Stimulated activated CD4-positive, alpha-beta T cell treated with anti-CD3 and anti-CD28 coated beads, Interleukin-15, amount 100 ng/mL, for 48 hours (primary cell): ENCODE measurements at regions not wholly inside any gene's neighbourhood (a gene's known extent, or its start where the extent isn't known, plus 50 kb on each side); places are given as distances from the start of the nearest gene placed in this dataset.

Experiments used
- DNase-seq, 2 donors: peaks; one replicate each; pipeline ENCODE4 v3.0.0-alpha.2; 2020; ENCODE audit warnings: low read depth in 2 of 2

DNA sequence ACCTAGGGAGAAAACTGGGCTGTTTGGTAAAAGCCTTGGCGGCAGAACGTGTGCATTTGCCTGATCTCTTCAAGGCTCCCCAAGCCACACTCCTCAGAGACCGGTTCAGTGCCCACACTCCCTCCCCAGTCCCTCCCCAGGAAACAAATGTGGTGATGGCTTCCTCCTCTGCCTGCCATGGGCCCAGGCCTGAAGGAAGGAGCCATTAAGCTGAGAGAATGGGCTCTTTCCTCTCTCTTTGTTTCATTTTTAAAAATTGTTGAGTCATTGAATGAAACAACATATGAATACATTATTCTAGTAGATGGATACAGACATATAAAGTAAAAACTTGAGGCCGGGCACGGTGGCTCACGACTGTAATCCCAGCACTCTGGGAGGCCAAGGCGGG, 50.6 kb upstream of the YWHAQ start:
- no peak for DNase-seq

DNA sequence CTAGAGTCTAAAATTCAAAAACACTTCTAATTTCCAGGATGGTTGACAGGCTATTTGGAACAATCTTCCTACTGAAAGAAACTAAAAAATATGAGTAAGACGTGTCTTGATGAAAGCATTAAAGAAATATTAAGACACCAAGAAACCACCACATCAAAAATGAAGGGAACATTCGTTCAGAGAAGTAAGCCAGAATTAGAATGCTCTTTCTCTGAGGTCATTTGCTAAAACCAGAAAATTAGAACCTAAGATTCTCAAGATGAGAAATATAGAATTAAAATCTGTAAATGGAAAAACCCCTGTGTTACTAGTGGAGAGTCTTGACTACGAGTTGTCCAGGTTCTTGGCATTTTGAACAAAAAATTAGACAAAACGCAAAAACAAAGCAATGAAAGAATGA, 54.8 kb upstream of the YWHAQ start:
- DNase-seq: no peak

DNA sequence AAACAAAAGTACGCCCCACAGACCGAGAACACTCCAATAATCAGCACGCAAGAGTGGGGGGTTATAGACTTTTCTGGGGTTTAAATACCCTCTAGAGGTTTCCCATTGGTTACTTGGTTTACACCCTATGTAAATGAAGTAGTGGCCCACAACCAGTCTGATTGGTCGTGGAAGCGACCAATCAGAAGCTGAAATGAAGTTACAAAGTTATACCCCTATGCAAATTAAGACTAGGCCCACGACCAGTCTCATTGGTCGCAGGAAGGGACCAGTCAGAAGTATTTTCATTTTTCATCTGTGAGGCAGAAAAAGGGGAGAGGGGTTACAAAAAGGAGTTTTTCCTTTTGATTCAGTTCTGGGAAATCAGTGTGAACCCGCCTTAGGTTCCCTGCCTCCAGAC, 55.3 kb upstream of the YWHAQ start:
- DNase-seq: no peak

DNA sequence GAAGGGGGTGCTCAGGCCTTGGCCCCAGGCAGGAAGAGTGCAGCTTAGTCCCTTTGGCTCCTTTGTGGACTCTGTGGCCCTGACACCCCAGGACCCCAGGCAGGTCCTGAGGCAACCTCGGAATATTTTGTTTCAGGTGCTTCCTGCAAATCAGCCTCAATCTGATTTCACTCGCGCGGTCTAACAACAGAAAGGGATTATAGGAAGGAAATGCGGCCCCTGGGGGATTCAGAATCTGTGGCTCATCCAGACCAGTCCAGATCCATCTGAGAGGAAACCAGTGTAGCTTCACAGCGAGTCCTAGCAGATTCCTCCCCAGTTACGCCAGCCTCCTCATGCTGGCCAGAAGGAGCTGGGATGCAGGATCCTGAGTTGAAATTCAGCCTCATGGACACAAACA, 59.5 kb upstream of the YWHAQ start:
- DNase-seq: no peak

DNA sequence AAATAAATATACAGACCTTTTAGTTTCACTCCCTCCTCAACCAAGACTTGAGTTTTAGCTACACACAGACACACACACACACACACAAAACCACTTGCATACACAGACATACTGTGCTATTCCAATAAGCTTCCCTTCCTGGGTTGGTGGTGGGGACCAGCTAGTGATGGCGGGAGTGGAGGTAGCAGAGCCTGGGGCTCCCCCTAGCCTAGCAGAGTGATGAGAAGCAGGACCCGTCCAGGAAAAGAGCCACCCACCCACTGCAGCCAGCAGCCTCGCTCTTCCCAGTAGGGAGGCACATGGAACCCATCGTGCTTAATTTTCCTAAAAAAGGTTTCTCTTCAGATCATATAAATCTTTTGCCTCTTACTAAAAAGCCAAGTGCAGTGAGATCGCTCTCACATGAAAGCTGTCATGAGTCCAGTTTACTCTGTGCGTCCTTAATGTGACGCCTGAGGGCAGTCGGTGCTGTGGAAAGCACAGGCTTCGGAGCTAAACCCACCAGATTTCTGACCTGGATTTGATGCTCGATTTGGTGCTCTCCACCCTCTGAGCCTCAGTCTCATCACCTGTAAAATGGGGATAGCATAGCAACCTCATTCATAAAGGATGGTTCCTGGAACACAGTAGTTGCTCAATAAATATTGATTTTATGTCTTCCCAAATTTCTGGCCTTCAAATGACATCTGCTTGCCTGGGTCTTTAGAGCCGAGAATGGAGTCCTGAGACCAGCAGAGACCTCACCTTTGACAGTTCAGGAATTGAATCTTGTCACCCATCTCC, 60.1 kb upstream of the YWHAQ start:
- no peak for DNase-seq

DNA sequence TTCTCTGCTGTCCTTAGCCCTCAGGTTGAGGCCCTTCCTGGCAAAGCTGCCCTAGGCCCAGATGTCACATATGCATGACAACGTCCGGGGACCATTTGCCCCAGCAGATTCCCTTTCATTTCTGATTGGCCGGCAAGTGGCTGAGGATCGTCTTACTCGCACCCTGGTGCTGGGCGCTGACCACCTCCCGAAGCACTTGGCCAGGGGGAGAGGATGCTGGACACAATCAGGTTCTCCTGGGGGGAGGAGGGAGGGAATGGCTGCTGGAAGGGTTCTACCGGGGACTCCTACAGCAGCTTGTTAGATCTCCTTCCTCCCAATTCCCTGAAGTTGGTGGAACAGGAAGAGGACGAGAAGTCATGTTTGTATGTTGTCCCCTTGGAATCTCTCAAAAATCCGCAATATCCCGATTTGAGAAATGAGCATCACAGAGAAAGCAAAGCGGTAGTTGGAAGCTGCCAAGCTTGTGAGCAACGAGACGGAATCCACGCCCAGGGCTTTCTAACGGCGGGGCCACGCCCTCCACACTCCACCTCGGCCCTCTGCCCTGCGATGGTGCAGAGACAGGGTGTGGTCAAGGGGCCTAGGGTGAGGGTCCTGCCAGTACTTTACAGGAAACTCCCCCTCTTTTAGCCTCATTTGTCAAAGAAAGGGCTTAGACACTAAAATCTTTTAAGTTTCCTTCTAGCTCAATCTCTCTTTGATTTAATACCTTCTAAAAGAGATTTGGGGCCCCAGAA, 61.8 kb upstream of the YWHAQ start:
- DNase-seq: no peak

DNA sequence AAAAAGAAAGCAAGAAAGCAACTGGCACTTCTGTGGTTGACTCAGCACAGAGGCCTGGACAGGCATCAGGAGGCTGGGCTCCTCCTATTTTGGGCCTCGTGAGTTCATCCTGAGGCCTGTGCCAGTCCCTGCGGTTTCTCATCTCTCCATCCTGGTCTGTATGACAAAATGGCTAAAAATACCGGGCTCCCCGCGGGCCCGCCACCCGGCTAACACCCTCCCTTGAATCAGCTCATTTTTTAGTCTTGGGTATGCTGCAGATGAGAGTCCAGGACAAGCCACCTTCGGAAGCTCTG, 62.3 kb upstream of the YWHAQ start:
- DNase-seq: no peak

DNA sequence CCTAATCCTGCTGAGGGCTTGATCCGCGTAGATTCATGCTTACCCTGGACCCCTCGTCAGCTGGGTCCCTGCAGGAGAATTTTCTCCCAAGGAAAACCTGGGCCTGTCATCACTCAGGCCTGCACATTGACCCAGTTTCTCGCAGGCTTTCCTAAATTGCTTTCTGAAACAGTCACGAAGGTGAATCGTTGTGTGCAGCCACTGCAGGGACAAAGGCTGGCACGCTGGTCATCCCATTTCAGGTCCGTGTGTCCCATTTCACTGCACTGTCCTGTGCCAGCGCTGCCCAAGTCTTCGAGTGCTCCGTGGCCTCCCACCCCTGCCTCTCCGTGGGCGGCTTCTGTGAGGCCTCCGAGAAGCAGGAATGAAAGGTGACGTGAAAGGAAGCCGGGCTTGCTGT, 62.8 kb upstream of the YWHAQ start:
- no peak for DNase-seq

DNA sequence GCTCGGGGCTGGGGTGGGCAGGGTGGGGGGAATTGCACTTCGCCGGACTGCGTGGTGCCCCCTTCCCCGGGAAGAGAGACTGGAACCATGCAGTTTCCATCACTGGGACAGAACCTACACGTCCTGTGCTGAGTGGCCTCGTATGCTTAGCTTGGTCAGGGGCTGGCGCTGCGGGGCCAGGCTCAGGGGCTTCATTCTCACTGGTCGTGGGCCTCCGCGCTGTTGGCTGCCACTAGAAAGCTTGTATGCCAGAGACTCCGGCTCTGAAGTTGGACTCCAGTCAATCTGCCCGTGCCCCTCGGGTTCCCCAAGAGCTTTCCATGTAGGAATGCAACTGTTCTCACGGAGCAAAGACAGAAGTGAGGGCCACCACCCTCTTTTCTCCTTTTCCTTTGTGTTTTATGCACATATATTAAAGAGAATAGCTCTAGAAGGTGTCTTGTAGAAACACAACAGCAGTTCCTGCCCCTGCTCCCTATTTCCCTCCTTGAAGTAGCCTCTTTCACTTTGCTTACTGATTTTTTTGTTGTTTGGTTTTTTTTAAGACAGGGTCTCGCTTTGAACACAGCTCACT, 64.0 kb upstream of the YWHAQ start:
- DNase-seq: no peak

DNA sequence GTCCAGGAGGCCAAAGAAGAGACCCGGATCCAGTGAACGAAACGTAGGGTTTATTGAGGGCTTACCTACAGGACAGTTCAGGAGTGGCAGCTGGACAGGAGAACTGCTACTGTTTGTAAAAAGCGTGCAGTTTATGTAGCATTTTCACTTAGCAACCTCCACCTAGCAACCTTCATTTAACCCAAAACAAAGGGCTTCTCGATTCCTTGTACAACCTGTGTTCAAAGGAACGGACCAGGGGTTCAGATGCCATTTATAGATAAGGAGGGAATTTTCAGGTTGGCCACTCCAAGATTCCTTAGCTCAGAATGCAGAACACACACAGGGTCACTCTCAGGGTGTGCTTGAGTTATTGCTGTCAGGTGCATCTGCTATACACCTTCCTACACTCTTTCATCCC, 65.1 kb upstream of the YWHAQ start:
- DNase-seq: no peak

DNA sequence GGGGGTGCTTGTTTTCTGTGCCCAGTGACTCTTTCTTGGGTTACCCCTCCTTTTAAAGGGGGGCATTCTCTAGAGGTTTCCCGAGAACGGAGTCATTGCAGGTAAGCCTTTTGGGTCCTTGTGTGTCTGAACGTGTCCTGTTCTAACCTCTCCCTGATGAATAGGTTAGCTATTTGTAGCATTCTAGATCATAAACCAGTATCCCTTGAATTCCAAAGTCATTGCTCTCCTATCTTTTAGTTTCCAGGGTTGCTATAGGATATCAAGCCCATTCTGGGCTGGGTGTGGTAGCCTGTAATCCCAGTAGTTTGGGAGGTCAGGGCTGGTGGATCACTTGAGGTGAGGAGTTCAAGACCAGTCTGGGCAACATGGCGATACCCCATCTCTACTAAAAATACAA, 65.9 kb upstream of the YWHAQ start:
- DNase-seq: no peak

DNA sequence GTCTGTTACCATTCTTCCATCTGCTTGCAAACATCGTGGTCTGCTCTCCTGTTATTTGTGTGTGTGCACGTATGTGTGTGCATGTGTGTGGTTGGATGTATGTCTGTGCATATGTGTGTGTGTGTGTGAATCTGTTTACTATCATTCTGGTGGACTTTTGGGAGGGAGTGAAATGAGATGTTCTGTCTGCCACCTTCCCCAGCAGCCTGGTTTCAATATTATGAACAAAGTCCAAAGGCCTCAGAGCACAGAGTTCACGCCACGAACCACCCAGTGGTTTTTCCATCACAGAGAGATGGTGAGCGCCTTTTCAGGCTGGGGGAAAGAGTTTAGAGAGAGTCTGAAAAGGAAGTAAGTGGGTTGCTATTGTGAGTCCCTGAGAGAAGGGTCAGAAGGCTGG, 67.1 kb upstream of the YWHAQ start:
- no peak for DNase-seq

DNA sequence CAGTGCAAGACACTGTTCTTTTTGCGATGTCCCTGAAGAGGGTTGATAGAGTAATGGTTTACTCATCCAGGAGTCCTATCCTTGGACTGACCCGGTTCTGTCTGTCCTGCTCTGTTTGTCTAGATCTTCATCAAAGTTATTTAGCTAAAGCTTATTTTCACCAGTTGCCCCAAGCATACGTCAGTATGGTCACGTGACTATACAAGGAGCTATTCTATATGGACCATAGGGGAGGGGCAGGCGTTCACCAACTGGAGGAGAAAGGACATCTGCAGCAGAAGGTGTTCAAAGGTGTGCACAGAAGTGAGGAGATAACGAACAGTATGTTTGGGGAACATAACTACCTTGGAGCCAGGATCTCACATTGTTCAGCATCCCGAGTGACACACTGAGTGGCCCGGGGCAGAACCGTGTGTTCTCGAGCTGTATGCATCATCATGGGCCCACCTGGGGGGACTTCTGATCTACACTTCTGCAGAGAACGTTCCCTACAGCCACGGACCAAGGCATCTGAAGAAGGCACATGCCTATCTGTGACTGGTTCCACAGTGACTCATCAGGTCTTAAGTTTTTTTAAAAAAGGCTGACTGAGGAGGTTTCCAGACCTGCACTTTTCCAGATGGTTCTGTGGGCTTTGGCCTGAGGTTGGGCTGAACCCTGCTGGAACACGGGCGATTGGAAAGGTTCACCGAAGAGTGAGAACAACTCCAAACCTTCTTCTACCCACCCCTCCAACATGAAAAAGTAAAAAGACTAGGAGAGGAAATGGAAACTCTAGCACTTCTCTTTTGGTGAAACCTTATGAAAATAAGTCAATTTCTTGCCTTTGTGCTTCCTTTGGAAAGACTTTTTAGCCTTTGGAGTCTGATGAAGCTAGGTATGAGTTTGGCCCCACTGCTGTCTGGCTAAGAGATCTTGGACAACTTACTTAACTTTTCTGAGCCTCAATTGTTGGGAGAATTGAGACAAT, 68.6 kb upstream of the YWHAQ start:
- no peak for DNase-seq

DNA sequence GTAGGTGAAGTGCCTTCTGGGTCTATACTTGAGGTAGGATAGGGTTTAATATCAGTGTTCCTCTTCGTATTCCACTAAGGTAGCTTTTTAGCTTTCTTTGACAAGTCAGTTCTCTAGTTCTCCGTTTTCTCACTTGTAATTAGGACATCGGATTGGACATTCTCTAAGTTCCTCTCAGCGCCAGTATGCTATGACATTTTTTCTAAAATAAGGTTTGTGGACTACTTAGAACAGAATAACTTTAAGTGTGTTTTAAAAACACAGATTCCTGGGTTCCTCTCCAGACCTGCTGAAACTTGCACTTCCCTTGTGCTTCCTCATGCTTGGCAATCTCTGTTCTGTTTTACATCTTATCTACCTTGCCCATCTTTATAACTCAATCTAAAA, 69.3 kb upstream of the YWHAQ start:
- DNase-seq: no peak

DNA sequence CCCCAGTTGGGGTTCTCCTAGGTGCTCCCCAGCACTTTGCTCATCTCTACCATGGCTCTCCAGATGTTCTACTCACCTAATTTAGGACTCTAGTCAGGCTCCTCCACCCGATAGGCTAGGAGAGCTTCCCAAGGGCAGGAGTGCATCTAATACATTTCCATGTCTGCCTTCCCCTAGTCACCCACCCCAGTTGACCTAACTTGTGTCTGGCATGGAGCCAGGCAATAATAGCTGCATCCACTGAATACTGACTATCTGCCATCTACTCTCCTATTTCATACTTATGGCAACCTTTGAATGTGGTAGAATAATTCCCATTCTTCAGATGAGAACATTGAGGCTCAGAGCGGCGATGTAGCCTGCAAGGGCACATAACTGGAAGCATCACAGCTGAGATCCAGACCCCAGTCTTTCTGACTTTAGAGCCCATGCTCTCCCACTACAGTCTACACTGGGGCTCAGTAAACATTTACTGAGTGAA, 71.8 kb upstream of the YWHAQ start:
- DNase-seq: no peak

DNA sequence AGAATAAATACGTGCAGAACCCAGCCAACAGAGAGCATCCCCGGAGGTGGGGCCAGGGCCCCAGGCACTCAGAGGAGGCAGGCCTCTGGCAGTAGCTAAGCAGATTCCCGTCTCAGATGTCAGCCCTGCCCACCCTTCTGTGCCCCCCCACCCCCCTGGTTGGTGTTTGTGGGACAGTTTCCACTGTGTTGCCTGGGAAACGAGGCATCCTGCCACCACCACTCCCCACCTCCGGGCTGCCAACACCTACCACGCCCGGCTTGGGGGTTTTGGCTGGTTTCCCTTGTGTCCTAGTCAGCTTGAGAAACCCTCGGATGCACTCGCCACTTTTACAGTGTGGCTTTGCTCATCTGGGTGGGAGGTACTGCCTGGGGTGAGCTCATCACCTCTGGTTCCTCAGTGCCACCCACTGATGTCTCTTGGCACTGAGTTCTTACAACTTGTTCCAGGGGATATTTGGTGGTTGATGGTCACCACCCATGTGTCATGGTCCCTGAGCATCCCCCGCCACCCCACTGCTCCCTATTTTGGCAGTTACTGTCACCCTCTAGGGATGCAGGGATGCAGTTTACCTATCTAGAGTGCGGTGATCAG, 72.4 kb upstream of the YWHAQ start:
- DNase-seq: peak; percentile 77

DNA sequence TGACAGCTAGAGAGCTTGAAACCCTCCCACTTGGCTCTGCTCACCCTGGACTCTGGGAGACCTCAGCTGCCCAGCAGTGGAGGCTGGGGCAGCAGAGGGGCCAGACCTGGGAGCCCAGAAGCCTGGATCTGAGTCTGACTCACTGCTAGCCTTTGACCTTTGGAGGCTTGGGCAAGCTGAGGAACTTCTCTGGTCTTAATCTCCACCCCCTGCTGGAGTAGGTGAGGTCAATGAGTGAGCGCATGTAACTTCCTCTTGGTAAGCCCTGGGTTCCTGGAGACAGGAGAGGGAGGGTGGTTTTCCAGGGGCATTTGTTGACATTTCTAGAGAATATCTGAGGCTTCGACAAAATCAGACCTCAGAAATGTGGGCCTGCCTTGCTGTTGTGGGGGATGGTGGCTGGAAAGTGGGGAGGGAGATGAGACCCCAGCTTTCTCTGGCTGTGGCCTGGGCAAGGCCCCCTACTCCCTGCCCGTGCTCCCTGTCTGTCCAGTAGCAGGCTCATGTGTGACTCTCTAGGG, 73.0 kb upstream of the YWHAQ start:
- DNase-seq: no peak

DNA sequence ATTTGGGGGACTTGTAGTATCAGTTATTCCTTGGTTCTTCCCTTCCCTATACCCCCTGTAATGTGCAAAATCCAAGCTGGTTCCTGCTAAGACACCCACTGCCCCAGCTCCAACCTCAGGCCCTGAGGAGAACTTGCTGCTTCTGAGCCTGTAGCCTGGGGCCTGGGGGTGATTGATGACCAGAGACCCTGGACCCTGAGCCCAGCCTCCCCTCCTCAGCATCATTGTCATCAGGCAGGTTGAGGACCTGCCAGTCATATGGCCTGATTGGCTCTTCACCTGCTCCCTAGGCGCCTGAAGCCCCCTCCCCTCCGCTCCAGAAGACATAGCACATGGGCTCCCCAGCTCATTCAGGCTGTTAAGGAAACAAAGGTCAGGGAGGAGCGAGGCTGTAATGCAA, 73.8 kb upstream of the YWHAQ start:
- DNase-seq: no peak

DNA sequence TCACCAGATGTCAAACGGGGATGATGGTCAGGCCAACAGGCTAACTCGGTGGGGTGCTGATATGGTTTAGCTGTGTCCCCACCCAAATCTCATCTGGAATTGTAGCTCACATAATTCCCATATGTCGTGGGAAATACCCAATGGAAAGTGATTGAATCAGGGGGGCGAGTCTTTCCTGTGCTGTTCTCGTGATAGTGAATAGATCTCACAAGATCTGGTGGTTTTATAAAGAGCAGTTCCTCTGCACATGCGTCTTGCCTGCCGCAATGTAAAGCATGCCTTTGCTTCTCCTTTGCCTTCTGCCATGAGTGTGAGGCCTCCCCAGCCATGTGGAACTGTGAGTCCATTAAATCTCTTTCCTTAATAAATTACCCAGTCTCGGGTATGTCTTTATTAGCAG, 74.4 kb upstream of the YWHAQ start:
- no peak for DNase-seq

DNA sequence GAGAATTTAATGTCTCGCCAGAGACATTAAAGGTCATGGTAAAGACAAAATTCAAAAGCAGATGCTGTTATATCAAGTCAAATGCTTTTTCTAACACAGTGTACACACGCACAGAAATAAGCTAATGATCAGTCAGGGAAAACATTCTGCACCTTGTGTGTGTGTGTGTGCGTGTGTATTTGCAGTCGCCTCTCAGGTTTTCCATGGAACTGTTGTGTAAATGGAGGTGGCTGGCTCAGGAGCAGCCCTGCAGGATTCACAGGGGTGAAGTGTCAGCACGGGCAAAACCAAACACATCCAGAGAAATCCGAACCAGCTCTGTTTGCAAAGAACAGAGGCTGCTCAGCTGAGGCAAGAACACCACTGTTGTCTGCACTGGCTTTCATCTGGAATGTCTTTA, 76.2 kb upstream of the YWHAQ start:
- no peak for DNase-seq

DNA sequence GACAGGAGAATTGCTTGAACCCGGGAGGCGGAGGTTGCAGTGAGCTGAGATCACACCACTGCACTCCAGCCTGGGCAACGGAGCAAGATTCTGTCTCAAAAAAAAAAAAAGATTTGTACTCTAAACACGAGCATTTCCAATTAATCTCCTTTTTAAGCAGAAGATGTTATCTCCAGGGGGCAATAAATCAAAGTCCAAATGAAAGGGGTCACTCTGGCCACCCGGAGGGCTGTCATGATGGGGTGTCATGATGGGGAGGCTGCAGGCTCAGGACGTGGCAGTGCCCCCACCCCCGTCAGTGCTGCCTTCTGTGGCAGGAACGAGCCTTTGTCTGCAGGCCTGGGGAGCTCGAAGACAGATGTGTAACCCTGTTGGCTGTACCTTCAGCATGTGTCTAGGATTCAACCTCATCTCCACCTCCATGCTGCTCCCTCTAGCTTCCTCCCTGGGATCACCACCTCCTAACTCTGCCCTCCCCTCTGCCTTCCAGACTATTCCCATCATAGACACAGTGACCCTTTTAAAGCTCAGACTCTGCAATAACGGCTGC, 76.9 kb upstream of the YWHAQ start:
- no peak for DNase-seq
